ENCODE measurements at regions not wholly inside any gene's neighbourhood (a gene's known extent, or its start where the extent isn't known, plus 50 kb on each side); places are given as distances from the start of the nearest gene placed in this dataset.

GRCh38 chr20:52484438-52484837 lies 292.9 kb upstream of the ZFP64 start:
- Histone ChIP-seq H3K79me2 (ENCODE audit: insufficient read depth, low read length) (no peaks in the 10 kb centered on the region), H3K27me3 (ENCODE audit: insufficient read depth, low read length, poor library complexity) (peaks cover 3% of the 10 kb centered on the region), H4K20me1 (ENCODE audit: insufficient read depth, low read length) (no peaks in the 10 kb centered on the region), H3K4me3 (ENCODE audit: low read depth in 1 of 2, low read length in 2 of 2) (no peak overlapping the region), H3K4me2 (ENCODE audit: insufficient read depth, low read length) (no peak overlapping the region), H3K9me3 (ENCODE audit: insufficient read depth, low read length, severe bottlenecking) (no peaks in the 10 kb centered on the region), H2AFZ (ENCODE audit: low read depth, low read length) (no peak overlapping the region), H3K4me1 (ENCODE audit: insufficient read depth, low read length) (no peaks in the 10 kb centered on the region), H3K27ac (ENCODE audit: low read length) (no peak overlapping the region), H3K36me3 (ENCODE audit: insufficient read depth, low read length) (no peaks in the 10 kb centered on the region), H3K9ac (ENCODE audit: low read depth, low read length) (no peak overlapping the region)
- ATAC-seq (ENCODE audit: insufficient read depth, low read depth) (no peak), DNase-seq (no peak)
- TF ChIP-seq EZH2 (IDR thresholded peaks at IDR 0.05; ENCODE audit: borderline replicate concordance, low read depth, low read length, severe bottlenecking) = no peak
- TF ChIP-seq CTCF (IDR thresholded peaks at IDR 0.05; ENCODE audit: borderline replicate concordance, extremely low read depth, low read length, poor library complexity, severe bottlenecking) = no peak

- Histone ChIP-seq H3K36me3 (ENCODE audit: insufficient read depth, low read length) (no peaks in the 10 kb centered on the region), H3K9ac (ENCODE audit: low read depth, low read length) (no peak overlapping the region), H3K4me2 (ENCODE audit: insufficient read depth, low read length) (no peak overlapping the region), H2AFZ (ENCODE audit: low read depth, low read length) (no peak overlapping the region), H3K27me3 (ENCODE audit: insufficient read depth, low read length, poor library complexity) (peaks cover 3% of the 10 kb centered on the region), H3K79me2 (ENCODE audit: insufficient read depth, low read length) (no peaks in the 10 kb centered on the region), H3K4me3 (ENCODE audit: low read depth in 1 of 2, low read length in 2 of 2) (no peak overlapping the region), H3K9me3 (ENCODE audit: insufficient read depth, low read length, severe bottlenecking) (no peaks in the 10 kb centered on the region), H3K4me1 (ENCODE audit: insufficient read depth, low read length) (no peaks in the 10 kb centered on the region), H4K20me1 (ENCODE audit: insufficient read depth, low read length) (no peaks in the 10 kb centered on the region), H3K27ac (ENCODE audit: low read length) (no peak overlapping the region)
- ATAC-seq (ENCODE audit: insufficient read depth, low read depth) (no peak), DNase-seq (no peak)
- TF ChIP-seq EZH2 (IDR thresholded peaks at IDR 0.05; ENCODE audit: borderline replicate concordance, low read depth, low read length, severe bottlenecking) = no peak
- TF ChIP-seq CTCF (IDR thresholded peaks at IDR 0.05; ENCODE audit: borderline replicate concordance, extremely low read depth, low read length, poor library complexity, severe bottlenecking) = no peak
Measured at GRCh38 chr20:52483382-52483781, 291.8 kb upstream of the ZFP64 start.

- Histone ChIP-seq H2AFZ (ENCODE audit: low read depth, low read length) (no peak overlapping the region), H3K4me3 (ENCODE audit: low read depth in 1 of 2, low read length in 2 of 2) (no peak overlapping the region), H3K27ac (ENCODE audit: low read length) (no peak overlapping the region), H3K4me1 (ENCODE audit: insufficient read depth, low read length) (no peaks in the 10 kb centered on the region), H3K27me3 (ENCODE audit: insufficient read depth, low read length, poor library complexity) (peaks cover 3% of the 10 kb centered on the region), H3K79me2 (ENCODE audit: insufficient read depth, low read length) (no peaks in the 10 kb centered on the region), H4K20me1 (ENCODE audit: insufficient read depth, low read length) (no peaks in the 10 kb centered on the region), H3K9me3 (ENCODE audit: insufficient read depth, low read length, severe bottlenecking) (no peaks in the 10 kb centered on the region), H3K9ac (ENCODE audit: low read depth, low read length) (no peak overlapping the region), H3K36me3 (ENCODE audit: insufficient read depth, low read length) (no peaks in the 10 kb centered on the region), H3K4me2 (ENCODE audit: insufficient read depth, low read length) (no peak overlapping the region)
- ATAC-seq (ENCODE audit: insufficient read depth, low read depth) = no peak
- TF ChIP-seq EZH2 (IDR thresholded peaks at IDR 0.05; ENCODE audit: borderline replicate concordance, low read depth, low read length, severe bottlenecking) (no peak), CTCF (IDR thresholded peaks at IDR 0.05; ENCODE audit: borderline replicate concordance, extremely low read depth, low read length, poor library complexity, severe bottlenecking) (no peak)
- DNase-seq = no peak
Measured at GRCh38 chr20:52482044-52482443, 290.5 kb upstream of the ZFP64 start.

- Histone ChIP-seq H3K36me3 (ENCODE audit: insufficient read depth, low read length) (no peaks in the 10 kb centered on the region), H3K9ac (ENCODE audit: low read depth, low read length) (no peak overlapping the region)
- no peak for DNase-seq
Measured at GRCh38 chr20:52481443-52481842, 289.9 kb upstream of the ZFP64 start.

More at GRCh38 chr20:52481443-52481842, 289.9 kb upstream of the ZFP64 start:
- no peak overlapping the region for H3K4me3 ChIP-seq (ENCODE audit: low read depth in 1 of 2, low read length in 2 of 2)
- H3K27me3 ChIP-seq (ENCODE audit: insufficient read depth, low read length, poor library complexity) = peaks cover 3% of the 10 kb centered on the region
- no peaks in the 10 kb centered on the region for H3K4me1 ChIP-seq (ENCODE audit: insufficient read depth, low read length)
- no peak for ATAC-seq (ENCODE audit: insufficient read depth, low read depth)
- H3K27ac ChIP-seq (ENCODE audit: low read length) = no peak overlapping the region
- no peaks in the 10 kb centered on the region for H3K79me2 ChIP-seq (ENCODE audit: insufficient read depth, low read length)
- H4K20me1 ChIP-seq (ENCODE audit: insufficient read depth, low read length) = no peaks in the 10 kb centered on the region
- H3K4me2 ChIP-seq (ENCODE audit: insufficient read depth, low read length) = no peak overlapping the region
- H2AFZ ChIP-seq (ENCODE audit: low read depth, low read length) = no peak overlapping the region
- TF ChIP-seq CTCF (IDR thresholded peaks at IDR 0.05; ENCODE audit: borderline replicate concordance, extremely low read depth, low read length, poor library complexity, severe bottlenecking) = no peak
- no peak for TF ChIP-seq EZH2 (IDR thresholded peaks at IDR 0.05; ENCODE audit: borderline replicate concordance, low read depth, low read length, severe bottlenecking)
- H3K9me3 ChIP-seq (ENCODE audit: insufficient read depth, low read length, severe bottlenecking) = no peaks in the 10 kb centered on the region
